Neuronal stem cell (in vitro differentiated cells): ENCODE measurements at regions not wholly inside any gene's neighbourhood (a gene's known extent, or its start where the extent isn't known, plus 50 kb on each side); places are given as distances from the start of the nearest gene placed in this dataset.

Experiments used
- DNase-seq: peaks from one replicate; pipeline ENCODE4 v3.0.0-alpha.2; 2013; ENCODE audit warnings: low spot score
- H2AFZ ChIP-seq: one replicate; pipeline ENCODE4 v1.6.1; 2013; ENCODE audit warnings: mild to moderate bottlenecking, low read length, inconsistent platforms
- H2AK5ac ChIP-seq: 2 replicates; pipeline ENCODE4 v1.6.1; 2013; ENCODE audit warnings: low read depth, mild to moderate bottlenecking, inconsistent platforms, low read length, moderate library complexity, mixed read lengths
- H2BK120ac ChIP-seq: 2 replicates; pipeline ENCODE4 v1.6.1; 2013; ENCODE audit warnings: low read depth, mild to moderate bottlenecking, inconsistent platforms, low read length, moderate library complexity, mixed read lengths
- H2BK12ac ChIP-seq: one replicate; pipeline ENCODE4 v1.6.1; 2013; ENCODE audit warnings: low read length, inconsistent platforms
- H2BK15ac ChIP-seq: 2 replicates; pipeline ENCODE4 v1.6.1; 2013; ENCODE audit warnings: mild to moderate bottlenecking, low read length, inconsistent platforms, mixed read lengths
- H2BK5ac ChIP-seq: one replicate; pipeline ENCODE4 v1.6.1; 2013; ENCODE audit warnings: inconsistent platforms, mild to moderate bottlenecking, low read length, moderate library complexity
- H3K14ac ChIP-seq: one replicate; pipeline ENCODE4 v1.6.1; 2013; ENCODE audit warnings: low read length, inconsistent platforms
- H3K18ac ChIP-seq: 2 replicates; pipeline ENCODE4 v1.6.1; 2013; ENCODE audit warnings: low read length, inconsistent platforms
- H3K23ac ChIP-seq: 2 replicates; pipeline ENCODE4 v1.6.1; 2013; ENCODE audit warnings: low read depth, mild to moderate bottlenecking, mixed read lengths, low read length, inconsistent platforms; ENCODE audit not compliant: poor library complexity
- H3K27ac ChIP-seq: replicated peaks from 3 replicates; pipeline ENCODE4 v1.5.1; 2013; ENCODE audit warnings: low read length, inconsistent platforms
- H3K27me3 ChIP-seq, 3 experiments: 2 replicates each; pipeline ENCODE4 v1.6.1; 2013; ENCODE audit warnings: low read length in 3 of 3, mild to moderate bottlenecking in 2 of 3, inconsistent platforms in 1 of 3, low read depth in 1 of 3, mixed read lengths in 1 of 3, moderate library complexity in 1 of 3; ENCODE audit not compliant: control insufficient read depth in 3 of 3, insufficient read depth in 3 of 3
- H3K36me3 ChIP-seq, 2 donors: replicated peaks in 1 of 2; 2 replicates each; pipeline ENCODE4 v1.6.1; 2013; ENCODE audit warnings: low read length in 2 of 2; ENCODE audit not compliant: control insufficient read depth in 2 of 2, insufficient read depth in 2 of 2
- H3K4ac ChIP-seq: 2 replicates; pipeline ENCODE4 v1.6.1; 2013; ENCODE audit warnings: inconsistent platforms, mild to moderate bottlenecking, low read length, moderate library complexity
- H3K4me1 ChIP-seq, 2 donors: 1 replicate in 1 of 2; 2 replicates in 1 of 2; pipeline ENCODE4 v1.6.1; 2013; ENCODE audit warnings: low read length in 2 of 2, low read depth in 1 of 2; ENCODE audit not compliant: control insufficient read depth in 2 of 2, insufficient read depth in 1 of 2
- H3K4me2 ChIP-seq: one replicate; pipeline ENCODE4 v1.6.1; 2013; ENCODE audit warnings: mild to moderate bottlenecking, low read length, inconsistent platforms; ENCODE audit not compliant: insufficient read depth, poor library complexity, severe bottlenecking
- H3K4me3 ChIP-seq, 2 donors: 2 replicates each; pipeline ENCODE4 v1.5.1; 2013; ENCODE audit warnings: low read length in 2 of 2, mild to moderate bottlenecking in 2 of 2, inconsistent platforms in 1 of 2, moderate library complexity in 1 of 2
- H3K79me1 ChIP-seq: one replicate; pipeline ENCODE4 v1.6.1; 2013; ENCODE audit warnings: low read depth, mild to moderate bottlenecking, inconsistent platforms, low read length, moderate library complexity
- H3K9ac ChIP-seq: one replicate; pipeline ENCODE4 v1.6.1; 2013; ENCODE audit warnings: mild to moderate bottlenecking, low read depth, low read length, inconsistent platforms; ENCODE audit not compliant: poor library complexity
- H3K9me3 ChIP-seq, 2 donors: replicated peaks in 1 of 2; 2 replicates each; pipeline versions ENCODE3 to v1.6.1; 2013; ENCODE audit warnings: low read length in 2 of 2, mild to moderate bottlenecking in 2 of 2, inconsistent platforms in 1 of 2, low read depth in 1 of 2, mixed read lengths in 1 of 2, moderate library complexity in 1 of 2; ENCODE audit not compliant: control insufficient read depth in 2 of 2, insufficient read depth in 1 of 2
- H4K8ac ChIP-seq: one replicate; pipeline ENCODE4 v1.6.1; 2013; ENCODE audit warnings: low read depth, mild to moderate bottlenecking, inconsistent platforms, low read length, moderate library complexity
- H4K91ac ChIP-seq: one replicate; pipeline ENCODE4 v1.6.1; 2013; ENCODE audit warnings: low read length, low read depth, mild to moderate bottlenecking, inconsistent platforms; ENCODE audit not compliant: poor library complexity
- WGBS, 2 donors: extraction: QIAGEN DNeasy Blood & Tissue Kit; methylation state at CpG; one replicate each; pipeline ENCODE4 v1.1.7; 2013; ENCODE audit warnings: missing lambda C conversion rate in 2 of 2, mixed read lengths in 1 of 2; ENCODE audit not compliant: insufficient read length in 2 of 2, insufficient replicate concordance in 1 of 2; ENCODE audit errors: extremely low coverage in 2 of 2; 5-methylcytosine and 5-hydroxymethylcytosine counted together

DNA sequence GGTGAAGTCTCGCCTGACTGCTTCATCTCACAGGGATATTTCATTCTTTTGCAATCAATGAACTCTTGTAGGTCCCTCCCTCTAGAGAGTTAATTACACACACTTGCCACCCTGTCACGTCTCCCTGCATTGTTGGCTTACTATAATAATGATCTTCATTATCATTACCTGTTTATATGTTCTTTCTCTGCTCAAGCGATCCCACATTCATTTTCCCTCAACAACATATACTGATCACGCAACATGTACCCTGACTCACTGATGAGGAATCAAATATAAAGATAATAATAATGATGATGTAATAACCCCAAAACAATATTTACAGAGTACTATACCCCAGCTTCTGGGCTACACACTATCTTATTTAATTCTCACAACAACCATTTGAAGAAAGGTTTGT is 88.5 kb downstream of the FEM1C start:
- no CpG with 5 or more reads among the region's 4 CpGs for WGBS, 2 donors
- Histone ChIP-seq H3K27me3 (peaks cover 0 to 3% (median 0%) of the 10 kb centered on the region in 3 experiments), H3K23ac (no peak overlapping the region), H3K4me2 (no peak overlapping the region), H2BK15ac (no peak overlapping the region), H3K4ac (no peak overlapping the region), H3K4me3 (no peak overlapping the region), H3K79me1 (no peaks in the 10 kb centered on the region), H2BK5ac (no peak overlapping the region), H2BK12ac (no peak overlapping the region), H3K27ac (no peak overlapping the region), H3K4me1 (peaks cover 3 to 9% of the 10 kb centered on the region in 2 donors), H2AFZ (no peak overlapping the region), H4K91ac (no peak overlapping the region), H2BK120ac (no peak overlapping the region), H3K9ac (no peak overlapping the region), H2AK5ac (no peak overlapping the region), H3K18ac (no peak overlapping the region), H3K9me3 (no peaks in the 10 kb centered on the region), H3K14ac (no peak overlapping the region), H4K8ac (no peak overlapping the region), H3K36me3 (no peaks in the 10 kb centered on the region)
- no peak for DNase-seq

DNA sequence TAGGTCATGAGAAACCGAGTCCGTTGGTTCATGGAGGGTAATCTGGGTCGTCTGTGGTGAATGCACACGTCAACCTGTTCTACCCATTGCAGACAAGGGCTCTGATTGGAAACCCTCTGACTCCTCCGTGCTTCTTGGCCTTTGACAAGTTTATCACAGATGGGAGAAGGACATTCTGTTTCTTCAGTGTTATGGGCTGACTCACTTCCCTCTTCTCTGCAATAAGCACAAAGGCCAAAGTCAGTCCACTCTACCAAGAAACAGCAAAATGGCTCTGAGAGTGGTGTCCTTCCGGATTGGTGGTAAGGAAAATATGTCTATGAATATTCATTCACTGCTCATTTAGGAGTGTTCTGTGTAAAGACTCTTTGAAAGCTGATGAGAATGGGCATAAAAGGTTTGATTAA is 89.3 kb downstream of the FEM1C start:
- H3K27me3 ChIP-seq, result peaks cover 0 to 3% (median 0%) of the 10 kb centered on the region in 3 experiments
- DNase-seq, result no peak
- H2BK15ac ChIP-seq, result no peak overlapping the region
- H3K27ac ChIP-seq, result no peak overlapping the region
- no peak overlapping the region for H3K18ac ChIP-seq
- H2AFZ ChIP-seq, result peak overlapping the region; percentile 7
- H4K8ac ChIP-seq, result no peak overlapping the region
- H3K23ac ChIP-seq, result no peak overlapping the region
- no peak overlapping the region for H3K4ac ChIP-seq
- H3K4me1 ChIP-seq, result peaks cover 3 to 11% of the 10 kb centered on the region in 2 donors
- no peak overlapping the region for H3K4me3 ChIP-seq
- no peak overlapping the region for H2BK12ac ChIP-seq
- no peaks in the 10 kb centered on the region for H3K9me3 ChIP-seq
- no peaks in the 10 kb centered on the region for H3K36me3 ChIP-seq
- H3K79me1 ChIP-seq, result no peaks in the 10 kb centered on the region
- H3K14ac ChIP-seq, result no peak overlapping the region
- H3K9ac ChIP-seq, result no peak overlapping the region
- no peak overlapping the region for H2BK120ac ChIP-seq
- no peak overlapping the region for H2AK5ac ChIP-seq
- WGBS, 2 donors, result no CpG with 5 or more reads among the region's 6 CpGs
- H4K91ac ChIP-seq, result no peak overlapping the region
- H2BK5ac ChIP-seq, result no peak overlapping the region
- H3K4me2 ChIP-seq, result no peak overlapping the region

DNA sequence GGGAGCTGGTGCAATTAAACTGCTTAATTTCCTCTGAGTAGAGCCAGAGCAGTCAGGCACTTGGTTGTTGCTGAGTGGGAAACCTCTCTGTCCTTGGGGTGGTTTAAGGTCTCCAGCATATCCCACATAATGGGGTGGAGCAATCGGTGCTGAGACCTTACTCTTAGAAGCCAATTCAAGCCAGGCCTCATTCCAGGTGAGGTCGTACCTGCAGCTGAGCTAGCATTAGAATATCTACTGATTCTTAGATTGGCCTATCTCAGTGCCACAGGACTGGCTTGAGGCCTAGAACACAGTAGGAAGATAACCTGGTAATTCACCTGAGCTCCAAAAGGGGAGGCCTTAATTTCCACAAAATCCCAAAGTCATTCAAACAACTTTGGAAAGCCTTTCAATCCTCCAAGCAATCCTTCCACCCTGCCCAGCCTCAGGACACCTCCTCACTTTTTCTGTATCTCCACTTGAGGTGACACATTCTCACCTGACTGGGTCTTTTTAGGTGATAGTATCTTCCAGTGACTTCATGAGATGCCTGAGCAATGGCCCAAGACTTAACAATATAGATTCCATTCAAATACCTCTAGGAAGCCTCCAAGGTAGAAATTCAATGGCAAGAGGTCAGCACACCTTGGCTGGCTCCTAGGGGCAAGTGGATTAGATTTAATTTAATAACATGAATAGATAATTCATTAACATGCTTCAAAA is 91.0 kb downstream of the FEM1C start:
- Histone ChIP-seq H3K23ac (no peak overlapping the region), H3K18ac (no peak overlapping the region), H2BK12ac (no peak overlapping the region), H3K9ac (no peak overlapping the region), H4K8ac (no peak overlapping the region), H2BK15ac (no peak overlapping the region), H3K4ac (no peak overlapping the region), H2BK5ac (no peak overlapping the region), H2AK5ac (peak overlapping the region; percentile 16), H3K27me3 (peaks cover 0 to 3% (median 0%) of the 10 kb centered on the region in 3 experiments), H3K4me2 (no peak overlapping the region), H3K4me3 (no peak overlapping the region), H2BK120ac (no peak overlapping the region), H3K14ac (no peak overlapping the region), H2AFZ (no peak overlapping the region), H4K91ac (no peak overlapping the region), H3K36me3 (no peaks in the 10 kb centered on the region), H3K79me1 (no peaks in the 10 kb centered on the region), H3K27ac (no peak overlapping the region), H3K4me1 (peaks cover 3 to 13% of the 10 kb centered on the region in 2 donors), H3K9me3 (no peaks in the 10 kb centered on the region)
- no CpG with 5 or more reads among the region's 2 CpGs for WGBS, 2 donors
- DNase-seq, result no peak

DNA sequence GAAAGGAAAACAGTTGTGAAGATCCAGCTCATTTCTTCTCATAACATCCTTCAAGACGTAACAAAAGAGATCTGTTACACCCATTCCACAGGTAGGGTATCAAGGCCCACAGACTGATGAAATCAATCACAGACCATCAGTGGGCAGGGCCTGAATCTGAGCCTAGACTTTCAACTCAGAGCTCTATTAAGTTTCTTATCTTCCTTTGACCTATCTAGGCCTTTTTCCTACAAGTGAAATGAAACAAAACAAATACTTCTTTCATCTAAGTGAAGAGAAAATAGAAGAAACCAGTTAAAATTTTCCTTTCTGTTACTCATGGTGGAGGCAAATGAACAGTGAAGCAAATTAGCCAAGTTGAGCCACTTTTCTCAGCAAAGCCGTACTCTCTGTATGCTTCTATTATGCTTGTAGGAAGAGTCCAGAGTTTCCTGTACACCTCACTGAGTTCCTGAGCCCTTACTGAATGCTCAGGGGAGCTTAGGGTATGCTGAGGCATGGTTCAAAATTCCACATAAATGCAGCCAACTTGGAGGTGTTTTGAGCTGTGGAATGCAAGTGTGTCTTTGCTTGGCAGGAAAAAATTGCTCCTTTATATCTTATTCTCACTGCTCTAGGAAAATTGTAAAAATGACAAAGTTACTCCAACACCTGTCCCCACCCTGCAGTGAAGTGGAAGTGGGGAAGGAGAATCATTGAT is 91.9 kb downstream of the FEM1C start:
- Histone ChIP-seq H3K9ac (no peak overlapping the region), H3K4me2 (no peak overlapping the region), H3K14ac (no peak overlapping the region), H3K36me3 (no peaks in the 10 kb centered on the region), H2BK5ac (no peak overlapping the region), H4K91ac (no peak overlapping the region), H3K9me3 (no peaks in the 10 kb centered on the region), H3K27ac (no peak overlapping the region), H2BK15ac (no peak overlapping the region), H3K79me1 (no peaks in the 10 kb centered on the region), H2AK5ac (no peak overlapping the region), H3K4ac (no peak overlapping the region), H2AFZ (no peak overlapping the region), H3K4me3 (no peak overlapping the region), H2BK12ac (no peak overlapping the region), H4K8ac (no peak overlapping the region), H3K27me3 (peaks cover 0 to 3% (median 0%) of the 10 kb centered on the region in 3 experiments), H3K18ac (no peak overlapping the region), H3K23ac (no peak overlapping the region), H3K4me1 (peaks cover 0 to 13% of the 10 kb centered on the region in 2 donors), H2BK120ac (no peak overlapping the region)
- WGBS, 2 donors, result no CpG with 5 or more reads among the region's 2 CpGs
- DNase-seq, result no peak
